ENCODE measurements at regions not wholly inside any gene's neighbourhood (a gene's known extent, or its start where the extent isn't known, plus 50 kb on each side); places are given as distances from the start of the nearest gene placed in this dataset.

DNA sequence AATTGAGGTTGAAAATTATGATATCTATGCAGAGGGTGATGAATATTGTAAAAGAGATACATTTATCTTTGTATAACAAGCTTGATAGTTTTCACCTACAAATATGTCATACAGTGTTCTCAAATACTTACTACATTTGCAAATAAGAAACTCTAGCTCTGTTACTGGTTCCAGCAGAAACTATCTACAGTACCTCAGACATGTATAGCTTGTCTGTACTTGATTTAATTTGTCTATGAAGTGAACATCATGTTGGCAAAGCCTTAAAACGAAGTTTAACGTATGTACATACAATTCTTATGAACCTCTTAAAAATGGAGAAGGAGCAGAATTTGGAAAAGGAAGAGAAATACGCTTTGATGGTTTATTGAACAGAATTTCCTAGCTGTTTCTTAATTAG is 201.4 kb upstream of the MARCKS start:
- TF ChIP-seq, protein P1, sequence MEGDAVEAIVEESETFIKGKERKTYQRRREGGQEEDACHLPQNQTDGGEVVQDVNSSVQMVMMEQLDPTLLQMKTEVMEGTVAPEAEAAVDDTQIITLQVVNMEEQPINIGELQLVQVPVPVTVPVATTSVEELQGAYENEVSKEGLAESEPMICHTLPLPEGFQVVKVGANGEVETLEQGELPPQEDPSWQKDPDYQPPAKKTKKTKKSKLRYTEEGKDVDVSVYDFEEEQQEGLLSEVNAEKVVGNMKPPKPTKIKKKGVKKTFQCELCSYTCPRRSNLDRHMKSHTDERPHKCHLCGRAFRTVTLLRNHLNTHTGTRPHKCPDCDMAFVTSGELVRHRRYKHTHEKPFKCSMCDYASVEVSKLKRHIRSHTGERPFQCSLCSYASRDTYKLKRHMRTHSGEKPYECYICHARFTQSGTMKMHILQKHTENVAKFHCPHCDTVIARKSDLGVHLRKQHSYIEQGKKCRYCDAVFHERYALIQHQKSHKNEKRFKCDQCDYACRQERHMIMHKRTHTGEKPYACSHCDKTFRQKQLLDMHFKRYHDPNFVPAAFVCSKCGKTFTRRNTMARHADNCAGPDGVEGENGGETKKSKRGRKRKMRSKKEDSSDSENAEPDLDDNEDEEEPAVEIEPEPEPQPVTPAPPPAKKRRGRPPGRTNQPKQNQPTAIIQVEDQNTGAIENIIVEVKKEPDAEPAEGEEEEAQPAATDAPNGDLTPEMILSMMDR (IDR thresholded peaks at IDR 0.05), result no peak
- TF ChIP-seq POLR2A (IDR thresholded peaks at IDR 0.05; ENCODE audit: low read depth) (no peak), POLR2AphosphoS5 (IDR thresholded peaks at IDR 0.05) (no peak), EP300 (IDR thresholded peaks at IDR 0.05) (no peak)
